Neural progenitor cell (in vitro differentiated cells): ENCODE measurements at regions not wholly inside any gene's neighbourhood (a gene's known extent, or its start where the extent isn't known, plus 50 kb on each side); places are given as distances from the start of the nearest gene placed in this dataset.

Experiments
- CTCF ChIP-seq: fragments of 200-600 bp; sonication (generic); IDR thresholded peaks from 2 replicates; pipeline ENCODE4 v1.5.1; 2017; ENCODE audit warnings: antibody characterized with exemption, mild to moderate bottlenecking
- EZH2 ChIP-seq: fragments of 200-600 bp; sonication (generic); IDR thresholded peaks from 2 replicates; pipeline ENCODE4 v1.6.1; 2017; ENCODE audit warnings: antibody characterized with exemption, mild to moderate bottlenecking, moderate library complexity
- EZH2phosphoT487 ChIP-seq: fragments of 200-600 bp; sonication (generic); IDR thresholded peaks from 2 replicates; pipeline ENCODE4 v1.6.1; 2017; ENCODE audit warnings: antibody characterized with exemption

GRCh38 chr5:101796427-101796826 lies 499.7 kb downstream of the SLCO4C1 start:
- no peak for TF ChIP-seq CTCF
- no peak for TF ChIP-seq EZH2
- no peak for TF ChIP-seq EZH2phosphoT487
